Stimulated activated CD4-positive, alpha-beta T cell treated with anti-CD3 and anti-CD28 coated beads, Interleukin-4, amount 100 ng/mL, for 1 hour (primary cell): ENCODE measurements at regions not wholly inside any gene's neighbourhood (a gene's known extent, or its start where the extent isn't known, plus 50 kb on each side); places are given as distances from the start of the nearest gene placed in this dataset.

ENCODE experiments used
- DNase-seq: peaks from one replicate; pipeline ENCODE4 v3.0.0-alpha.2; 2020

DNA sequence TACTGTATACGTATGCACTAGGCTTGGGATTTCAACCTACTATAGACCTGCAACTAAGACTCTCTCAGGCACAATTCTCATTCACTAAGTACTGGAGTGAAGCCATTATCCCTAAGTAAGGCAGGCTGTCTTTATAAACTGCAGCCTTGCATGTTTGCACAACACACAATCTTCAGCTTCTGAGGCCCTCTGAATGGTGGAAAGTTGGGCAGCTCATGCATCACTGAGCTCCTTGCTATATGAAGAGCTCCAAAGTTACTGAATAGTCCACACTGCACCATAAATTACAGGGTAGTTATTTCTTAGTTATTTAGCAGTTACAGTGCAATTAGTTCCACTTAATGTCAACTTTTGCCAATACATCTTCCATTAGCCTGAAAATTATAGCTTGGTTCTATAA is 384.6 kb downstream of the BRINP1 start:
- DNase-seq: no peak

DNA sequence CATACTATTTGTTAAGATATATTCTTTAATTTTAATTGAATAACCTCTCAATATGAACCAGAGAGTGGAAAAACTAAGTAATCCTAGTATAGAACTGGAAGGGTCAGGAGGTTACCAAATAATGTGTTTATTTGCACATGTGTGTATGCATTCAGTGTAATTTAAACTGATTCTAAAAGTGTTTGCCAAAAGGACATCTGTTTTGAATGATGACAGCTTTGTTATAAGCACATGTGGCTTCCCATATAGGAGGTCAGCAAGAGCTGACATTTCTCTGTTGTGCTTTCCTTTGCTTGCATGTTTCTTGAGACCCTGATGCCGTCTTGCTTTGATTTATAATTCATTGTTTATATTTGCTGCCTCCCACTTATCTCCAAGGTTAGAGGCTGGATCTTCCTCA is 383.4 kb downstream of the BRINP1 start:
- DNase-seq: no peak

DNA sequence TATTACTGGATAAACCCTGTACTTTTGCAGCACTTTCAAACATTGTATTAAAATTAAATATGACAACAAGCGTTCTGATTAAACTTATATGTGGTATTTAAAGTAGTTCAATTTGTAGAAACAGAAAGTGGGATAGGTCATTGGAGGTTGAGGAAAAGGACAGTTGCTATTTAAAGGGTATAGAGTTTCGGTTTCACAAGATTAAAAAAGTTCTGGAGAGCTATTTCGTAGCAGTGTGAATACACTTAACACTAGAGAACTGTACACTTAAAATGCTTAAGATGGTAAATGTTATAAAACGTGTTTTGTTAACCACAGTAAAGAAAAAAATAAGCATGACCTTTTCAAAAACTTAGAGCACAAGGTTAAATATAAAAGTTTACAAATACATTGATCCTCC is 382.1 kb downstream of the BRINP1 start:
- no peak for DNase-seq

DNA sequence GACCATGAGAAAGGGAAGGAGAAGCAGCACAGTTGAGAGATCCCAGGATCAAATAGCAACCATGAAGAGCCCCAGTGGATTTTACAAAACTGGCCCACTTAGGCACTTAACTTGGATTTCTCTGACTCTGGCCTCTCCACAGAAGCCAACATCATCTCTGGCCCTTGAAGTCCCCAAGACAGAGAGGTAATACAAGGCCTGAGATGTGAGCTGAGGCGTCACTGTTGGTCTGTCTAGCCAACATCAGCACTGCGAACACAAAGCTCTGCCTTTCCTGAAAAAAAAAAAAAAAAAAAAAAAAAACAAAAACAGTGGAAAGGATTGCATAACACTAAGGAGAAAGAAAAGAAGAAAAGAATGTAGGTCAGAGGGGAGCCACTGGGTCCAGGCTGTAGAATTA is 378.3 kb downstream of the BRINP1 start:
- DNase-seq: no peak

DNA sequence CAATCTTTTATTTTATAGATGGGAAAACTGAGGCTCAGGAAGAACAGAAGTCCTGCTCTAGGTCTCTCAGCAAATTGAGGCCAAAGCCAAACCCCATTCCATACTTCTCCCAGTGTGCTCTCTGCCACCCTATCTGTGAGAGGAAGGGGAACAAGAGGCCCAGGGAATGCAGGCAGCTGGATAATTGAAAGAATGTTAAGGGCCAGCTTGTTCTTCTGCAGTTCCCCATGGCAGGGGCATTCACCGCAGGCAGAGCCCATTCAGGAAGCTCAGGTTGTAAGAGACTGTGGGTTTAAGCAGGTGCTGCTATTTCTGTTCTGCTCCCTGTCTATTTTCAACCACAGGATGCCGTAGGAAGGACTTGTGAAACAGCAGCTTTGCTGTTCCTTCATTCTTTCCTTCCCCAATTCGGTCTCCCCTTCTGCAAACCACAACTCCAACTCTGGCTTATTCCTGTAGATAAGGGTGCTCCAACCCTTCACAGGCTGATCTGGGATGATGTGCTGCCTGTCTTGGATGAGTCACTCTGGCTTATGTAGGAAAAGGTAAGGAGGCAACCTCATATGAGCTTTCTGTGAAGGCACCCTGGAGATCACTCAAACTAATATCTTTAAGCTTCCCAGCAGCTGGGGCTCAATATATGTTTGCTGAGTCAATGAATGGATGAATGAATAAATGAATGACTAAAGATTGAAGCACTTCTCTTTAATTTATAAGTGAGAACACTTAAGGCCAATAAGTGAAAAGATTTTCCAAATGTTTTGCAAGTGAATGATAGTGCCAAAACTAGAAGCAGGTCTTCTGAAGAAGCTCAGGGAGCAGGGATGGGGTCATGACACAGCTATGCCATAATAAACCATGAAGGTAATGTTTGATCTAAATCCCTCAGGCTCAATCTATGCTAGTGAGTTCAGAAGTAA is 377.6 kb downstream of the BRINP1 start:
- DNase-seq: no peak

DNA sequence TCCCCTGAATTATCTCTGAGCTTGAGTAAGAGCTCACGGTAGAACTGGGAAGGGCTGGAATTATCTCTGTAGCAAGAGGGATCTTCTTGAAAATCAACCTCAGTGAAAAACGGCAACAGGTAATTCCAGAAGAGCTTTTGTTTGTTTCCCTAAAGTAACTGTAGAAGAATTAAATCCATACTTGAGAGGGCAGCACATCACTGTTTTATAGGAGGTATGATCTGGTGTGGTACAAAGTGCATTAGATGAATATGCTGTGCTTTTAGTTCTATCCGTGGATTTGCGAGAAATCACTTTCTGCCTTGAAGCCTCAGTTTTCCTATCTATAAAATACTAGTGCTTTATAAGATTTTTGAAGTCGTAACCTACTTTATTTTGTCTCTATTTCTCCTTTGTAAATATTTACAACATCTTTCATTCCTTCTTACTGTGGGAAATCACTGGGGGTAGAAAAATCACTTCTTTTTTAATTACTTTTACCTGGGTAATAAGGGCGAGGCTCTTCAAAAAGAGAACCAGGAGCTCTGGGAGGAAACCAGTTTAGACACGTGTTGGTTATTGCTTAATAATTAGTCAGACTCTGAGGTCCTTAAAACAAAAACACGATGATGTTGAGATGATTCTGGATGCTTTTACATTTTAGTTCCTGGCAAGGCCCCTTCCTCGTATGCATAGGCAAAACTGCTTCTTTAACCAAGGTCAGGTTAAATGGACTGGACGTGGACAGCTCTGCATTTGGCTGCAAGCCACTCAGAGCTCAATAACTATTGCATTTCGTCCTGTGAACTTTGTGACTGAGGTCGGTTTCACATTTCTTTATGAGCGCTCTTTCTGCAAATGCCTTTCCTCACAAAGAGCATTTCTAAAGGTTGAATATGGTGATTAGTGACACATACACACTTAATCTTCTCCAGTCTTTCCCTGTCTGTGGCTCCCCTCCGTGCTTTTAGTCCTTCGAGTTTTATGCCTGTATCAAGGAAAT is 376.1 kb downstream of the BRINP1 start:
- DNase-seq: no peak

DNA sequence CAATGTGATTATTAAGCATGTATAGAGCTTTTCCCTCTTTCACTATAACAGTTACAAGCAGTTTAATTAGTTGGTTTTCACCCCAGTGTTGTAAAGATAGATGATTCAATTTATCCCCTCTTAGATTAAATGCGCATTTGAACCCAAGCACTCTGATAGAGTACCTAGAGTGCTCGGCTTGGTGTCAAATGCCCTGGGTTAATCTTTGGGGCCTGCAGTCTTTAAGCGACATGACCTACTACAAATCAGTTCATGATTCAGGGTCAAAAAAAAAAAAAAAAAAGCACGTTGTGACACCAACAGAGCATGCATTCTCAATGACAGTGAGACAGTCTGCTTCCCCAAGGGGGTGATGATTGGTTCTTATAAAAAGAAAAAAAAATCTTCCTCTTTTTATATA is 375.3 kb downstream of the BRINP1 start:
- no peak for DNase-seq

DNA sequence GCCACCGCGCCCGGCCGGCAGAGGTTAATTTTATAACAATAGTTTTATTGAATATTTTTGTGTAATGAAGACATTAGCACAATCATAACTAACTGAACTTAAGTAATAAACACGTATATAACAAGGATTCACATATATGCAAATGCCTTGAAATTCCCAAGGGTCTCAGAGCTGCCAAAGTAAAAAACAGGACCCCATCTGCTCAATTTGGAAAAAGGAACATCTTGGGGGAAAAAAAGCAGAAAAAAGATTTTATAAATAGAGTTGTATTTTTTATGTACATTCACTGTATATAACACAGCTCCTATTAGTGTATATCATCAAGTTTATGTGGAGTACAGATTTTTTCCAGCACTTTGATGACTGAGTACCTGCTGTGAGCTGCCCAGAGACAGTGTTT is 366.7 kb downstream of the BRINP1 start:
- DNase-seq: no peak

DNA sequence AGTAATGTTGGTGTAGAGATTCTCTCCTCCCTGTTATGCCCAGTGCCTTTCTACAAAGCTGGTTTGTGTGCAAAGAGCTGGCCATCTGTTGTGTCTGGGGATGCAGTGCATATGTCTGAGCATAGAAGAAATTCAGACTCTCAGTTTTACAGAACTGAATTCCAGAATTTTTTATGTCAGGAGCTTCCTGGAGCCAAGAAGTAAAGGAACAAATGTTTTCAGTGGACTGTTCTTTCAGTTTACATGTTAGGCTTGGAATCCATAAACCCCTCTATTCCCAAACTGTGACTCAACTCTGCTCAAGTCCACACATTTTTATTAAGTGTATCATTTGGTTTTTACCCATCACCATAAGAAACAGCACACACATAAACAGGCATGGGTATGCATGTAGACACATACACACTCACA is 366.0 kb downstream of the BRINP1 start:
- DNase-seq: no peak

DNA sequence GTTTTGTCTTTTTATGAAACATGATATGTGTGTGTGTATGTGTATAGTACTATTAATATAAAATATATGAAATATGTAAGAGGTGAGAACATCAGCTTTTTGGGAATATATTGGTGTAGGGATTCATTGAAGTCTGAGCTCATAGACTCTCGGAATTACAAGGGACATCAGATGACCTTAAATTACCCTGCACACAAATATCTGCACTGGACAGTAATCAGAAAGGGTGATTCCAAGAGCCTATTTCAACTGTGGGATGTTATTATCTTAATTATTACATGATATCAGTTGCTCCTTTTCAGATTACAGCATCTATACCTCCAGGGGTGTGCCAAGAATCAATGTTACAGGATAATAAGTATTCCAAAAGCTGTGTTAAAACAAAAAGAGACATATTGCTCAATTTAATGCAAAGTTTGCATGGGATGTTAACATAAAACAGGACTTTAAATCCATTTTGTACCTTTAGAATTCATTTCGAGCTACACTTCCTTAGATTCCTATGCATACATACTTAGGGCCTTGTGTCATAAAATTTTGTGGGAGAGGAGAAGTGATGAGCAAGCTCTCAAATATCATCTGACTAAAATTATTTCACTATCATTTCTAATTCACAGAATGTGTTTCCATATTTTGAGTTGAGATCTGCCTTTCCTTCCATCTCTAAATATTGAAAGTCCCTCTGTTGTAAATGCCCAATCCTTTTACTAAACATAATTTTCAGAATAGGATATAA is 365.2 kb downstream of the BRINP1 start:
- no peak for DNase-seq

DNA sequence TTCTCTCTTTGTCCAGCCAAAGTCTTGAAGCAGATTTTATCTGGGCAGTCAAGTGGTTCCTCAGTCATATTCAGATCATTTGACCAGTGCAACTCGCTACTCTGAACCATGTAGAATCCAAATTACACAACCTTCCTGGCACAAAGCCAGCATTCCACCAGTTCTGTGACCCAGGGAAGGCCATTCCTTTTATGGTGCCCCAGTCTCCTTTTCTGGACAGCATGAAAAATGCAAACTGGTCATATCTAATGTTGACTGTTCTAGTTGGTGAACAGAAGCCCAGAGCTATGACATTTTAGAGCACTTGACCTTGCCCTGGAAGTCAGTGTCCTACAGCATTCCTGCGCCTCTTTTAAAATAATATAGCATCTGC is 364.6 kb downstream of the BRINP1 start:
- DNase-seq: no peak

DNA sequence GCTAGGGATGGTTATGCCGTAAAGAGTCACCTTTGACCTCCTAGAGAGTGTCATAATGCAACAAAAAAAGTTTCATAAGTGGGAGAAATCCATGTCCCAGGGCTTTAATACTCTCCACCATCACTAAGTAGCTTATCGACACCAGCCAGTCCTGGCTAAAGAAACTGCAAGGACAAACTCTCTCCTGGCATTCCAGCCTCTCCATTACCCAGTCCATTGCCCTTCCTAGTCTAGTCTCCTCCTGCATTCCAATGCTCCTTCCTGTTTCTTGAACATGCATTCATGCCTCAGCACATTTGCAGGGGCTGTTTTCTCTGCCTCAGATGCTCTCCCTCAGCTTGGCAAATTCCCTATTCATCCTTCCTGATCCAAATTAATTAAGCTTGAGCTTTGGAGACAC is 364.1 kb downstream of the BRINP1 start:
- no peak for DNase-seq

DNA sequence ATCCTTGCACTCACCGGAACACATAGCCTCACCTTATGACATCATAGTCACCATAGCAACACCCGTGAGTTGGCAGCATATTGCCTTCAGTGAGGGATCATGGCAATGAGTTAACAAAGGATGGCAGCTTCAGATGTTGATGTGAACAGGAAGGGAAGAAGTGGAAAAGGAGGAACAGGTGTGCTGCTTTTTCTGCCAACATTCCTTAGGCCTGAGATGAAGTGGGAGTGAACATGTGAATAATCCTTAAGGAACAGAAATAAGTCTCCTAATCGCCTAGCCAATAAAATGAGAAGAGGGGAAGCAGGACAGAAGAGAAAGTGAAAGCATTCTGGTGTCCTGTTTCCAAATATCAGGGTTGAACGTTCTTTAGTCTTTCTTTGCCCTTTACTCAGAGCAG is 360.0 kb downstream of the BRINP1 start:
- DNase-seq: no peak

DNA sequence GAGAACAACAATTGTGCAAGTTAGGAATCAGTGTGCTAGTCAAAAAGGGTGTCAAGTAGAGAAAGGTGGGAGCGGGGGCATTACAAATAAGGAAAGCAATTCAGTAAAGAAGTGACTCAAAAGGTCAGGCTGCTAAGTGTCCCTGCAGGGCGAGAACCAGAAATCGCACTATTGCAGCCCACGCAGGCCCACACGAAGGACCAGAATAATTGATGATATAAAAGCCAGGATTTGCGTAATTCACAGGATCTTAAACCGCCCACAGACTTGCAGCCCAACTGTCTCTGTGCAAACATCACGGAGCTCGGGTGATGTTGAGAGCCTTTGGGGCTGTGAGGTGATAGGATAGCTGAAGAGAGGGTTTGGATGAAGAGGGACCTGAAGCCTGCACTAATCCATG is 349.0 kb downstream of the BRINP1 start:
- DNase-seq: no peak

DNA sequence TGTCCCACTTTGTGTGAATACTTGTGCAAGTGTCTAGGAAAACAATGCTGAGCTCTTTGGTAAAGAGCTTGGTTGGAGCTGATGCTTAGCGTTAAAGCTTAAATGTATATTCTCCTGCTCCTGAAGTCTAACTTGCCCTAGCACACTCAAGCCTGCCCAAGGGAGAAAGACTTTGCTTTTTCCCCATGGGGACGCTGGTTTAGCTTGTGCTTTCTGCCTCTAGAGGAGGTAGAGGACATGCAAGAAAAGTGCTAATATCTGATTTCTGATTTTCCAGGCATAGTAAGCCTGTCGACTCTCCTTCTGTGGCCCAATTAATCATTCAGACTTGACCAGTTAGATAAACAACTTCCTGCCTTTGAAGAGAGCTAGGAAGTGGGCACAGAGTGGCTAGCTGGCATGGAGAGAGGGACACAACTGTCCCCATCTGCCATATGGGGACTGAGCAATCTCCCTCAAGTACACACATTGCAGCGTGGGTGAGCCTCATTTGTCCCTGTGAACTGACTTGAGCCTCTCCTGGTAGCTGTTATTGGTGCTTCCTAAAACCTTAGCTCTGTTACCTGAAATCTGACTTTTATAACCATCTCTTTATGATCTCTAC is 348.4 kb downstream of the BRINP1 start:
- DNase-seq: no peak

DNA sequence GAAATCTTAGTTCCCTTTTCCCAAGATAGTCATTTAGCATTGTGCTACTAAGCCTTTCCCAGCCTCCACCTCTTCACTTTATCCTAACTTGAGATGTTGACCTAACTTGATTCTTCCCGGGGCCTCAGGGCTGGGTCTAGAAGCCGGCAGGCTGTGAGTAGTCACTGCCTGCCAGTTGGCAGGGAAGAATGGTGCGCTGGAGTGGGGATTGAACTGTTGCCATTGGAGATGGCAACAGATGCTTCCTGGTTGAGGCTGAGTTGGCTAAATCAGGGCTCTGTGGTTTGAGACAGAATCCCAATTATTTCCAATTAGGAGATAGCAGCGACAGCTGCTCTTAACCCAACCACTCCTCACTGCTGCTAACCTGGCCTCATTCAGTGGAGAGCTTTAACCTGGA is 343.1 kb downstream of the BRINP1 start:
- no peak for DNase-seq

DNA sequence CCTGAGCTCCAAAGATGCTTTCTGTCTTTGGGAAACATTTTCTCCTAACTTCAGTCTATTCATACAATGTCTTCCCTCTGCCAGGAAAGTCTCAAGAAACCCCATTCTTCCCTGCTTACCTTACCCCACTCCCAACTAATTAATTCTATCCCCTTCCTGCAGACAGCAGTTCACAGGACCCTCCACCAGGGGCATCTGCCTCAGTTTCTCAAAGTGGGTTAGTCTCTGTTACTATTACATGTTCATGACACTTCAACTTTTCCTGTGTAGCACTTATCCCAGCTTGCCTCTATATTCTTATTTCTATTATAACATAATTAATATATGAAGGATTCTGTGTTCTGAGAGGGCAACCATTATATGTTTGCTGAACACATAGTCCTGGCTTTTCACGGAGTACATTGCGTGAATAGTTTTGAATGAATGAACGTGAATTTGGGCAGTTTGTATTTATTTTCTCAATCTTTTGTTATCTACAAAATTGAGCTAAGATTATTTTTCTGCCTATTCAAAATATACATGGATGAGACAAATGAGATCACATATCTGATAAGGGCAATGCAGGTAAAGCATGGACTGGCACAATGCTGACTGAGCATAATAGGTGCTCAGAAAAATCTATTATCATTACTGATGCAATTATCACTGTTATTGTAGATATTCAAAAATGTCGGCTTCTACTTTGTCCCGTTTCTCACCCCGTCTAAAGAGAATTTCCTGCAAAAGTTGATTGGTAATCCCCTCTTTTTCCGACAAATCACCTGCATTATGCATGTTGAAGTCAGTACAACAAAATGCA is 341.1 kb downstream of the BRINP1 start:
- no peak for DNase-seq

DNA sequence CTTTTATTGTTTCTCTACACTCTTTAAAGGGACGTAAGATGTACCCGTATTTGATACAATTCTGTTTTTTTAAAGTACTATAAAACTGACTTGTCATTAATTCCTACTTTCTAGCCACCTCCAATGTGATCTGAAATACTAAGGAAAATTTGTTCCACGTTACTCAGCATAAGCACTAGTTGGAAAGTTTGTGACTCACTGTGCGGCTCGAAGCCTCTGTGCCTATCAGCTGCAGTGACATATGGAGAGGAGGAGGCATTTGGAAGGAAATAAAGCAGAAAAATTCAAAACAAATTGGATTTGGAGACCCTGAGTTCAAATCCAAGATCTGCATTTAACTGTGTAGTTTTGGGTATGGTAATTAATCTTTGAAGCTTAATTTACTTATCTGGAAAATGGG is 339.3 kb downstream of the BRINP1 start:
- DNase-seq: no peak

DNA sequence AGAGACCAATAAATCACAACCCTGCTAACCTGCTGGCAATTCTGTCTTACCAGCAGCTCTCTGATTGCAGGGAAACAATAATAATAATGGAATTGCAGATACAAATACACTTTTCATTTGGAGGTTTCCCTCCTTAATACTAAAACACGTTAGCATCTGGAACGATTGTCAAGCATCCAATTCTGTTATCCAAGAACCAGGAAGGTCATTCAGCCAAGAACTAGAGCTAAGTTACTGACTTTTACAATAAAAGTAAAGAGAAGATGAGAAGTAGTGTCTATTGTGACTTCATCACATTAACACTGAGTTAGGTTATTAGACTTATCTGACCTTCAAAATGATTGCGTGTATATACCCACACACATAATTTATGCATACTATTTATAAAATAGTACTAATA is 335.6 kb downstream of the BRINP1 start:
- no peak for DNase-seq

DNA sequence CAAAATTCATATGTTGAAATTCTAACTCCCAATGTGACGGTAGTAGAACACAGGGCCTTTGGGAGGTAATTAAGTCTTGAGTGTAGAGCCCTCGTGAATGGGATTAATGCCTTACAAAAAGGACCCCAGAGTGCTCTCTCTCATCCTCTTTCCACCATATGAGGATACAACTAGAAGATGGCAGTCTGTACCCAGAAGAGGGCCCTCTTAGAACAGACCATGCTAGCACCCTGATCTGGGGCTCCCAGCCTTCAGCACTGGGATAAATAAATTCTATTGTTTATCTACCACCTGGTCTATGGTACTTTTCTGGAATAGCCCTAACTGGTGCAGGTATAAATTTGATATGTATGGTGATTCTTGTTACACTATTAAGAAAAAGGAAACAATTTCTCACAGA is 332.3 kb downstream of the BRINP1 start:
- DNase-seq: no peak

DNA sequence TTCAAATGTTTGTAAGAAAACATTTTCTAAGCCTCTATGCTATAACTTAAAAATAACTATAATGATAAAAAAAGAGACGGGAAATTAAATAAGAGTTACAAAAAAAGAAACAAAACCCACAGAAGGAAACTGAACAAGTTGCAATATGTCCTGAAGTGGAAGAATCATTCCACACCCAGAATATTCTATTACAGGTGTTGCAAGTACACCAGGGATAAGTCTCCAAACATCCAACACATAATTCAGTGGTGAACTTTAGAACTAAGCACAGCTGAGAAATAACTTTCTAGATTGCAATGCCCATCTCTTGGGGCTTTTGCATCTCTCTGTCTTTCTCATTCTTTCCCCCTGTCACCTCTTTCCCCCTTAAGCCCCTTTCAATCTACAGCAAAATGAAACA is 325.2 kb downstream of the BRINP1 start:
- DNase-seq: no peak

DNA sequence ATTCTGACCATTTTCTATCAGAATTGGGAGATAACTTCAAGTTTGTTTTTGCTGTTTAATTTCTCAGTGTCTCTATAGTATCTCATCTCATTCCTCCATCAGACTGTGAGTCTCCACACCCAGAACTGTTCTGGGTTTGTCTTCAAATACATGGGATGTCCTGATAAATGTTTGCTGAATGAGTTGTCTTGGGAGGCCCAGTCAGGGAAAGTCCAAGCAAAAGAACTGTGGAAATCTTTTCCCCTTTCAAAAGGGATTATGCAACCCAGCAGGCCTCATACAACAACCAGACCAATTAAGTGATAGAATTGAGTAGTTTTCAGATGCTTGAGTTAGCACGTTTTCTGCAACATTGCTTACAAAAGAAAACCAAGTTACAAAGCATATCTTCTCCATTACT is 324.4 kb downstream of the BRINP1 start:
- no peak for DNase-seq
